ENCODE measurements at regions not wholly inside any gene's neighbourhood (a gene's known extent, or its start where the extent isn't known, plus 50 kb on each side); places are given as distances from the start of the nearest gene placed in this dataset.

GRCh38 chr6:126446248-126446647 is 106.3 kb downstream of the CENPW start:
- no peak overlapping the region for H3K14ac ChIP-seq (ENCODE audit: insufficient read depth, low read length)
- no peaks in the 10 kb centered on the region for H4K20me1 ChIP-seq (ENCODE audit: control insufficient read depth, insufficient read depth, insufficient read length)
- H2BK15ac ChIP-seq (ENCODE audit: low read depth, low read length), result no peak overlapping the region
- no peak overlapping the region for H3K23ac ChIP-seq (ENCODE audit: insufficient read length, low read depth, low read length)
- H3K18ac ChIP-seq (ENCODE audit: insufficient read length, low read depth, low read length), result no peak overlapping the region
- peaks cover 2 to 6% of the 10 kb centered on the region in 2 experiments for H3K4me1 Mint-ChIP-seq
- H3K27me3 Mint-ChIP-seq (ENCODE audit: low read depth), result no peaks in the 10 kb centered on the region
- no peak overlapping the region for H4K8ac ChIP-seq (replicated peaks; ENCODE audit: insufficient read length, low read depth, low read length)
- no peak overlapping the region for H2AK5ac ChIP-seq (ENCODE audit: insufficient read length, low read length)
- no peaks in the 10 kb centered on the region for H3K9me3 ChIP-seq (ENCODE audit: control insufficient read depth, low read depth, low read length)
- H4K5ac ChIP-seq (ENCODE audit: insufficient read length, low read depth, low read length), result no peak overlapping the region
- H3K27ac ChIP-seq (ENCODE audit: insufficient read length, low read depth, low read length), result no peak overlapping the region
- H3K4me3 Mint-ChIP-seq, result no peak overlapping the region
- DNase-seq, result no peak
- no peak overlapping the region for H4K91ac ChIP-seq (ENCODE audit: insufficient read length, low read depth, low read length)
- no peaks in the 10 kb centered on the region for H3K27me3 ChIP-seq (ENCODE audit: insufficient read depth, low read length)
- H2BK5ac ChIP-seq (ENCODE audit: insufficient read length, low read length), result no peak overlapping the region
- no peak for TF ChIP-seq CTCF (conservative IDR thresholded peaks at IDR 0.05)
- no peaks in the 10 kb centered on the region for H3K79me1 ChIP-seq (ENCODE audit: insufficient read depth, low read depth, low read length, poor library complexity, severe bottlenecking)
- H3K79me2 ChIP-seq (ENCODE audit: insufficient read depth, low read length), result no peaks in the 10 kb centered on the region
- no peaks in the 10 kb centered on the region; a peak in 1 of 5 replicates for H3K9me3 Mint-ChIP-seq
- no peak overlapping the region for H2BK20ac ChIP-seq (ENCODE audit: low read depth, low read length, poor library complexity, severe bottlenecking)
- H3K36me3 Mint-ChIP-seq (ENCODE audit: insufficient read depth in 1 of 3, low read depth in 3 of 3), result no peaks in the 10 kb centered on the region
- no peak overlapping the region for H2BK120ac ChIP-seq (ENCODE audit: low read depth, low read length, poor library complexity, severe bottlenecking)
- H3K4me2 ChIP-seq (ENCODE audit: insufficient read depth, insufficient read length, low read length), result no peak overlapping the region
- no peak overlapping the region for H3K4ac ChIP-seq (ENCODE audit: low read depth, low read length)
- no peaks in the 10 kb centered on the region for H3K23me2 ChIP-seq (ENCODE audit: insufficient read length, low read depth, low read length, poor library complexity, severe bottlenecking)
- no peak overlapping the region for H2AFZ ChIP-seq (ENCODE audit: low read length)
- no peak overlapping the region for H3K56ac ChIP-seq (ENCODE audit: insufficient read length, low read depth, low read length)
- H3T11ph ChIP-seq (ENCODE audit: low read length), result no peak overlapping the region
- no peak overlapping the region for H3K27ac Mint-ChIP-seq
- H3K4me1 ChIP-seq (ENCODE audit: insufficient read depth, low read length), result no peaks in the 10 kb centered on the region
- H3K9ac ChIP-seq (ENCODE audit: extremely low read depth, insufficient read length, low read length), result no peak overlapping the region
- H2BK12ac ChIP-seq (ENCODE audit: insufficient read length, low read depth, low read length), result no peak overlapping the region

Data from H9 (cell line).